ENCODE measurements at regions not wholly inside any gene's neighbourhood (a gene's known extent, or its start where the extent isn't known, plus 50 kb on each side); places are given as distances from the start of the nearest gene placed in this dataset.

DNA sequence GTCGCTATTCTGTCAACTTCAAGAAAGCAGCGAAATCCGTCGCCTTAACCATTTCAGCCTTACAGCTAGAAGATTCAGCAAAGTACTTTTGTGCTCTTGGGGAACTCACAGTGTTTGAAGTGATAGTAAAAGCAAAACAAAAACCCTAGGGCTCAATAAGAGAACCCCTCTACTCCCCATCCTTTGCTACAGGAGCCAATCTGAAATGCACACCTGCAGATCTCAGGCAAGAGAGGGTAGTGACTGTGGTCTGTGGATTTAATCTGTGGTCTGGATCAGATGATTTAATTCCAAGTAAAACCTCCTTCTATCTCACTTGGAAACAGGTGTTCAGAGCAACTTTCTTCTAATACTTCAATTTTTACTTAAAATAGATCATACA lies 422.9 kb upstream of the OR4E1 start:
- no TSS peak for BruUV-seq (replicated peaks)
- ATAC-seq (no peak), FAIRE-seq (no peak), DNase-seq (ENCODE audit: low spot score) (no peak)
- Histone ChIP-seq H3K36me3 (replicated peaks in 1 of 2; ENCODE audit: control insufficient read depth in 1 of 2, insufficient read depth in 2 of 2, low read length in 2 of 2) (no peaks in the 10 kb centered on the region), H3K27ac (ENCODE audit: extremely low read length, insufficient read depth, low read length) (no peak overlapping the region), H3K4me1 (ENCODE audit: insufficient read depth, low read length) (no peaks in the 10 kb centered on the region), H3K4me2 (ENCODE audit: low read depth, low read length) (no peak overlapping the region), H2AFZ (ENCODE audit: low read length) (no peak overlapping the region), H4K20me1 (ENCODE audit: insufficient read depth, low read length) (no peaks in the 10 kb centered on the region), H3K9ac (ENCODE audit: insufficient read depth, low read depth, low read length) (no peak overlapping the region), H3K9me3 (ENCODE audit: low read length) (no peaks in the 10 kb centered on the region), H3K27me3 (ENCODE audit: control insufficient read depth in 1 of 2, insufficient read depth in 2 of 2, low read length in 2 of 2) (no peaks in the 10 kb centered on the region), H3K4me3 (replicated peaks in 1 of 3; ENCODE audit: insufficient read depth in 1 of 3, low read depth in 2 of 3, low read length in 3 of 3) (no peak overlapping the region), H3K79me2 (ENCODE audit: insufficient read depth, low read length) (no peaks in the 10 kb centered on the region)
- intact Hi-C loops (cut with micrococcal nuclease; ENCODE audit: unreplicated experiment) = no loop called here
- CTCF ChIA-PET (ENCODE audit: low intra/inter-chr PET ratio, low total read pairs) = no interaction called here
- 61% methylated on average over 4 of the region's 4 CpGs for WGBS (ENCODE audit: low lambda C conversion rate)
- in situ Hi-C loops (cut with HindIII; ENCODE audit: extremely low pct_ligation_motif_present, low pct_unique_long_range_greater_than_20kb) = no loop called here
- POLR2A ChIA-PET = no interaction called here
- TF ChIP-seq, protein P1, sequence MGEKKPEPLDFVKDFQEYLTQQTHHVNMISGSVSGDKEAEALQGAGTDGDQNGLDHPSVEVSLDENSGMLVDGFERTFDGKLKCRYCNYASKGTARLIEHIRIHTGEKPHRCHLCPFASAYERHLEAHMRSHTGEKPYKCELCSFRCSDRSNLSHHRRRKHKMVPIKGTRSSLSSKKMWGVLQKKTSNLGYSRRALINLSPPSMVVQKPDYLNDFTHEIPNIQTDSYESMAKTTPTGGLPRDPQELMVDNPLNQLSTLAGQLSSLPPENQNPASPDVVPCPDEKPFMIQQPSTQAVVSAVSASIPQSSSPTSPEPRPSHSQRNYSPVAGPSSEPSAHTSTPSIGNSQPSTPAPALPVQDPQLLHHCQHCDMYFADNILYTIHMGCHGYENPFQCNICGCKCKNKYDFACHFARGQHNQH (CRISPR knock-in tag; IDR thresholded peaks at IDR 0.05) = no peak
- TF ChIP-seq ZSCAN21 (CRISPR knock-in tag; IDR thresholded peaks at IDR 0.05; ENCODE audit: borderline replicate concordance) = no peak
- TF ChIP-seq RBFOX2 (IDR thresholded peaks at IDR 0.05; ENCODE audit: low read depth, low read length) = no peak
- no peak for TF ChIP-seq ZNF710 (CRISPR knock-in tag; IDR thresholded peaks at IDR 0.05; ENCODE audit: borderline replicate concordance)
- TF ChIP-seq, protein P2, sequence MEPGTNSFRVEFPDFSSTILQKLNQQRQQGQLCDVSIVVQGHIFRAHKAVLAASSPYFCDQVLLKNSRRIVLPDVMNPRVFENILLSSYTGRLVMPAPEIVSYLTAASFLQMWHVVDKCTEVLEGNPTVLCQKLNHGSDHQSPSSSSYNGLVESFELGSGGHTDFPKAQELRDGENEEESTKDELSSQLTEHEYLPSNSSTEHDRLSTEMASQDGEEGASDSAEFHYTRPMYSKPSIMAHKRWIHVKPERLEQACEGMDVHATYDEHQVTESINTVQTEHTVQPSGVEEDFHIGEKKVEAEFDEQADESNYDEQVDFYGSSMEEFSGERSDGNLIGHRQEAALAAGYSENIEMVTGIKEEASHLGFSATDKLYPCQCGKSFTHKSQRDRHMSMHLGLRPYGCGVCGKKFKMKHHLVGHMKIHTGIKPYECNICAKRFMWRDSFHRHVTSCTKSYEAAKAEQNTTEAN (CRISPR knock-in tag; conservative IDR thresholded peaks at IDR 0.05) = no peak
- no peak for TF ChIP-seq ZNF800 (CRISPR knock-in tag; IDR thresholded peaks at IDR 0.05)
- no peak for TF ChIP-seq ZSCAN12 (CRISPR knock-in tag; IDR thresholded peaks at IDR 0.05)
- TF ChIP-seq TMF1 (CRISPR knock-in tag; IDR thresholded peaks at IDR 0.05; ENCODE audit: low read depth) = no peak
- TF ChIP-seq KLF12 (CRISPR knock-in tag; IDR thresholded peaks at IDR 0.05; ENCODE audit: borderline replicate concordance) = no peak
- no peak for TF ChIP-seq ZNF878 (CRISPR knock-in tag; IDR thresholded peaks at IDR 0.05)
- TF ChIP-seq KDM6A (CRISPR knock-in tag; IDR thresholded peaks at IDR 0.05; ENCODE audit: low read depth) = no peak
- TF ChIP-seq KAT8 (CRISPR knock-in tag; IDR thresholded peaks at IDR 0.05) = no peak
- TF ChIP-seq ZNF704 (CRISPR knock-in tag; IDR thresholded peaks at IDR 0.05; ENCODE audit: borderline replicate concordance) = no peak
- no peak for TF ChIP-seq FOXA3 (CRISPR knock-in tag; IDR thresholded peaks at IDR 0.05)
- no peak for TF ChIP-seq EED (CRISPR knock-in tag; IDR thresholded peaks at IDR 0.05)

All from HepG2 (cell line).